H1 (cell line): ENCODE measurements at regions not wholly inside any gene's neighbourhood (a gene's known extent, or its start where the extent isn't known, plus 50 kb on each side); places are given as distances from the start of the nearest gene placed in this dataset.

Experiments
- ATF3 ChIP-seq: IDR thresholded peaks from 2 replicates; pipeline ENCODE4 v1.6.1; 2011; ENCODE audit warnings: low read depth, mild to moderate bottlenecking, low read length; ENCODE audit not compliant: insufficient read depth

DNA sequence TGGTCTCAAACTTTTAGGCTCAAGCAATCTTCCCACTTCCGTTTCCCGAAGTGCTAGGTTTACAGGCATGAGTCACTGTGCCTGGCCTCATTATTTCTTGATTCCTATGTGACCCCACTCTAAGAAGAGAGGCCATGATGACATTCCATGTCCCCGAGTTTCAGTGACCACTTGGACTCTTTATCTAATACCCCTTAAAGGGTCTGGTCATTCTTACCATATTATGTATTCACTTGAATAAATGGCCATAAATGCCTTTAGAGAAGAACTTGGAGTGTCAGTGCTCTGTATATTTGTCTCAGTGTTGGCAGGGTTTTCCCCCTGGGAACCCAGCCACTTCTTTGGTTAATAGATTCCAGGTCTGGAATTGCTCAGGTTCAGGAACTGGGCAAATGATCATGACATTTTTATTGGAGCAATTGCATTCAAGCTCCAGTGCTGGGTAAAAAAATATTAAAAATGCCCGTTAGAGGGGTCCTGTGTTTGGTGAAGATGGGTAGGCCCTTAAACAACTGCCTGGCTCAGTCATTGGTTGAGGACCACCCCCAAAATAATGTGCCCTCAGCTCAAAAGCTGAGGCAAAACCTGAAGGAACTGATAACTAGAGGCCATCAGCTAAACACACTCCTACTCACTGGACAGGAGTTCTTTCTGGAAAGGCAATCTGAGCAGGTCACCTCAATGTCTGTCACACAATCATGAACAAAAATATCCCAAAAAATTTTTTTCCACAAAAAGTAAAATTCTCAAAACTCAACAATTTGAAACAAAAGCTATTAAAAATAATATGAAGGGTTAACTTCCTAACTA lies 186.6 kb upstream of the ZNF608 start (continued):
- no peak for TF ChIP-seq ATF3
- TF ChIP-seq, all 59 proteins: peak for 0
